Glutamatergic neuron (in vitro differentiated cells): ENCODE measurements at regions not wholly inside any gene's neighbourhood (a gene's known extent, or its start where the extent isn't known, plus 50 kb on each side); places are given as distances from the start of the nearest gene placed in this dataset.

ENCODE experiments used
- DNase-seq: peaks from one replicate; pipeline ENCODE4 v3.0.0; 2022
- H3K27ac Mint-ChIP-seq: one replicate; pipeline ENCODE4 v1.8.0; 2020; ENCODE audit warnings: mild to moderate bottlenecking, mixed read lengths, inconsistent platforms; ENCODE audit not compliant: unreplicated experiment
- H3K27me3 Mint-ChIP-seq: one replicate; pipeline ENCODE4 v1.8.0; 2020; ENCODE audit warnings: mild to moderate bottlenecking, moderate library complexity, mixed read lengths, inconsistent platforms; ENCODE audit not compliant: unreplicated experiment
- H3K36me3 Mint-ChIP-seq: one replicate; pipeline ENCODE4 v1.8.0; 2020; ENCODE audit warnings: mild to moderate bottlenecking, mixed read lengths, inconsistent platforms; ENCODE audit not compliant: unreplicated experiment
- H3K4me1 Mint-ChIP-seq: one replicate; pipeline ENCODE4 v1.8.0; 2020; ENCODE audit warnings: mild to moderate bottlenecking, low read depth, mixed read lengths, inconsistent platforms; ENCODE audit not compliant: unreplicated experiment
- H3K4me3 Mint-ChIP-seq: one replicate; pipeline ENCODE4 v1.8.0; 2020; ENCODE audit warnings: mild to moderate bottlenecking, mixed read lengths, inconsistent platforms; ENCODE audit not compliant: unreplicated experiment
- H3K9me3 Mint-ChIP-seq: one replicate; pipeline ENCODE4 v1.8.0; 2020; ENCODE audit warnings: mild to moderate bottlenecking, moderate library complexity, mixed read lengths, inconsistent platforms; ENCODE audit not compliant: unreplicated experiment
- TF ChIP-seq, protein P1 (sequence below): fragments of 200-600 bp; sonication (generic); IDR thresholded peaks from one replicate; pipeline ENCODE4 v1.5.0; 2021; ENCODE audit not compliant: partially characterized antibody, unreplicated experiment

- Mint-ChIP-seq H3K4me3 (no peak overlapping the region), H3K27me3 (no peaks in the 10 kb centered on the region), H3K9me3 (no peaks in the 10 kb centered on the region), H3K36me3 (no peaks in the 10 kb centered on the region), H3K4me1 (peaks cover 4% of the 10 kb centered on the region), H3K27ac (no peak overlapping the region)
- TF ChIP-seq, protein P1, sequence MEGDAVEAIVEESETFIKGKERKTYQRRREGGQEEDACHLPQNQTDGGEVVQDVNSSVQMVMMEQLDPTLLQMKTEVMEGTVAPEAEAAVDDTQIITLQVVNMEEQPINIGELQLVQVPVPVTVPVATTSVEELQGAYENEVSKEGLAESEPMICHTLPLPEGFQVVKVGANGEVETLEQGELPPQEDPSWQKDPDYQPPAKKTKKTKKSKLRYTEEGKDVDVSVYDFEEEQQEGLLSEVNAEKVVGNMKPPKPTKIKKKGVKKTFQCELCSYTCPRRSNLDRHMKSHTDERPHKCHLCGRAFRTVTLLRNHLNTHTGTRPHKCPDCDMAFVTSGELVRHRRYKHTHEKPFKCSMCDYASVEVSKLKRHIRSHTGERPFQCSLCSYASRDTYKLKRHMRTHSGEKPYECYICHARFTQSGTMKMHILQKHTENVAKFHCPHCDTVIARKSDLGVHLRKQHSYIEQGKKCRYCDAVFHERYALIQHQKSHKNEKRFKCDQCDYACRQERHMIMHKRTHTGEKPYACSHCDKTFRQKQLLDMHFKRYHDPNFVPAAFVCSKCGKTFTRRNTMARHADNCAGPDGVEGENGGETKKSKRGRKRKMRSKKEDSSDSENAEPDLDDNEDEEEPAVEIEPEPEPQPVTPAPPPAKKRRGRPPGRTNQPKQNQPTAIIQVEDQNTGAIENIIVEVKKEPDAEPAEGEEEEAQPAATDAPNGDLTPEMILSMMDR = no peak
- no peak for DNase-seq
Observed at GRCh38 chr1:157195521-157196244, 57.5 kb upstream of the ETV3 start.

DNA sequence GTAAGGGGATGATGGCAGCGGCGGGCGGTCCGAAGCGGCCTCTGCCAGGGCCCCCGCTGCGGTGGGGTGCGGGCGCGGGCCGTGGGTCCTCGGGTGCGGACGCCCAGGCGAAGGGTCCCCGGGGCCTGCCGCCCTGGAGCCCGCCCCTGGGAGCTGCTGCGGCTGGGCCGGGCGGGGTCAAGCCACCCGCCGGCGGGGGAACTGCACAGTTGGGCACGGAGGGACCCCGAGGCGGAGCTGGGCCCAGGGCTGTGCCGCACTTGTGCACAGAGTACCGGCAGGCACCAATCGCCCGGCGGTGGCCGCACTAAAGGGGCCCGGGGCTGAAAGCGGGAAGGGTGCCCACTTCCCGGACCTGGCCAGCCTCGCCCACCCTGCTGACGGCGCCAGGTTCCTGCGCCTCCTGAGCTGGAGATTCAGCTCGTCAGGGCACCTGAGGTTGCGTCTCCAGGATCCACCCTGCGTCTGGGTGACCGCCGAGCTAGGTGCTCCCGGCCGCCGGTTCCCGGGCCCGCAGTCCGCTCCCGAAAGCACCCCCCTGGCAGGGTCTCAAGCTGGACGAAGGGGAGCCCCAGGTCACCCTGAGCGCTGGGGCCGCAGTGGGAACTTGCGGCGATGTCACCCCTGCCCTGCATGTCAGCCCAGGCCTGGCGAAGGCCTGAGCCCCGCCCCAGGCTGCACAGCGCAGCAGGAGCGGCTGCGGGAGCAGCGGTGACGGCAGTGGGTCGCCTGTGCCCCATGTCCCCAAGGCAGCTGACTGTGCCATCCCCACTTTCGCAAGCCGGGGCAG, 56.7 kb upstream of the ETV3 start:
- peaks cover 4% of the 10 kb centered on the region for H3K4me1 Mint-ChIP-seq
- DNase-seq = no peak
- TF ChIP-seq, protein P1 = no peak
- H3K9me3 Mint-ChIP-seq = no peaks in the 10 kb centered on the region
- H3K36me3 Mint-ChIP-seq = no peaks in the 10 kb centered on the region
- H3K4me3 Mint-ChIP-seq = peak overlapping the region; percentile 73
- H3K27ac Mint-ChIP-seq = no peak overlapping the region
- H3K27me3 Mint-ChIP-seq = no peaks in the 10 kb centered on the region

DNA sequence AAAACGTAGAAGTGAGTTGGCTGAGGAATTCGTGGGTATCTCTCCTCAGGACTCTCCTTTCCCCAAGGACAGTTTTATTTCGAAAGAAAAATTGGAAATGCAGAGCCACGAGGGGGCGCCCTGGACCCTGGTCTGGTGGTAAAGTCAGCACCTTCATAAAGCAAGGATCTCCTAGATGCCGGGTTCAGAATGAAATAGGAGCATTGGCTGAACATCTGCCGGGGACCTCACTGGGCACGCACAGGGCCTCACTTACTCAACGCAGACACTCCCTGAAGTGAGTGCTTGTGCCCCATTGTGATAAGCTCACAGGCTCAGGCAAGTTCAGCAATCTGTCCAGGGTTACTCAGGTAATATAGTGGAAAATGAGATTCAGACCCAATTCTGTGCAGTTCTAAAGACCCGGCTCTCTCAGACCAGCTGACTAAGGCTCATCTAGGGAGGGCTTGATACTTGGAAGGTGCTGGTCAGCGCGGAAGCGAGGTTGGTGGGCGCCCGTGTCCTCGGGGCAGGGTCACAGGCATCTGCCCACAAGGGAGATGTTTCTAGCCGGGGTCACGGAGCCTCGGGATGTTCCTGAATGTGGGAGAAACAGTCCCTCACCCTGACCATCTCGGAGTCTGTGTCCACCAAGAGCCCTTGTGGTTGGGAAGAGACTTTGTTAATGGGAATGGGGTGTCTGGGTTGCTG, 55.7 kb upstream of the ETV3 start:
- Mint-ChIP-seq H3K4me3 (no peak overlapping the region), H3K27me3 (no peaks in the 10 kb centered on the region), H3K27ac (no peak overlapping the region), H3K36me3 (peaks cover 2% of the 10 kb centered on the region), H3K4me1 (peaks cover 4% of the 10 kb centered on the region), H3K9me3 (peaks cover under 1% of the 10 kb centered on the region)
- DNase-seq = peak; percentile 90
- TF ChIP-seq, protein P1 = peak; percentile 81

- no peak overlapping the region for H3K4me3 Mint-ChIP-seq
- no peak for DNase-seq
- peaks cover 2% of the 10 kb centered on the region for H3K9me3 Mint-ChIP-seq
- TF ChIP-seq, protein P1 = no peak
- no peak overlapping the region for H3K27ac Mint-ChIP-seq
- peaks cover 4% of the 10 kb centered on the region for H3K4me1 Mint-ChIP-seq
- H3K36me3 Mint-ChIP-seq = peaks cover 5% of the 10 kb centered on the region
- no peaks in the 10 kb centered on the region for H3K27me3 Mint-ChIP-seq
Observed at GRCh38 chr1:157193219-157193618, 55.0 kb upstream of the ETV3 start.
